Esophagus squamous epithelium (tissue), 5 donors: ENCODE measurements at regions not wholly inside any gene's neighbourhood (a gene's known extent, or its start where the extent isn't known, plus 50 kb on each side); places are given as distances from the start of the nearest gene placed in this dataset.

Source experiments
- DNase-seq: peaks from one replicate; lab custom pipeline; 2025; lab: John Stamatoyannopoulos, UW
- H3K27ac ChIP-seq, 4 donors: fragments of 200-600 bp; sonication (generic); one replicate each; pipeline ENCODE4 v1.5.1; 2016 to 2019; ENCODE audit warnings: mild to moderate bottlenecking in 1 of 4
- H3K27me3 ChIP-seq, 4 donors: fragments of 200-600 bp; sonication (generic); 1 replicate in 3 of 4; 2 replicates in 1 of 4; pipeline versions ENCODE4 v1.5.1 to v1.6.0; 2017 to 2021; ENCODE audit warnings: antibody characterized with exemption in 1 of 4
- H3K36me3 ChIP-seq, 3 donors: fragments of 200-600 bp; sonication (generic); one replicate each; pipeline ENCODE4 v1.5.1; 2016 to 2019
- H3K4me1 ChIP-seq, 3 donors: fragments of 200-600 bp; sonication (generic); one replicate each; pipeline ENCODE4 v1.5.1; 2017 to 2019
- H3K4me3 ChIP-seq, 4 donors: fragments of 200-600 bp; sonication (generic); 1 replicate in 3 of 4; 2 replicates in 1 of 4; pipeline ENCODE4 v1.5.1; 2016 to 2019; ENCODE audit warnings: mild to moderate bottlenecking in 2 of 4, moderate library complexity in 1 of 4
- H3K9me3 ChIP-seq, 3 donors: fragments of 200-600 bp; sonication (generic); one replicate each; pipeline ENCODE4 v1.5.1; 2016 to 2019
- POLR2A ChIP-seq, 4 donors: fragments of 450-650 bp; IDR thresholded peaks; one replicate each; pipeline ENCODE4 v1.6.1; 2017; ENCODE audit warnings: antibody characterized with exemption in 4 of 4, mild to moderate bottlenecking in 4 of 4, moderate library complexity in 3 of 4
- WGBS, 2 donors: methylation state at CpG; one replicate each; pipeline ENCODE4 v1.1.5; 2018; 5-methylcytosine and 5-hydroxymethylcytosine counted together
- intact Hi-C: fragments of 100-400 bp; cut with DNase I; formaldehyde crosslinking; loops from one replicate; pipeline ENCODE4 v1.15.0; 2022
- TF ChIP-seq, protein P1 (sequence below), 6 experiments: fragments of 450-650 bp in 4 of 6; fragments of 200-600 bp in 2 of 6; sonication (generic) in 2 of 6; IDR thresholded peaks; one replicate each; pipeline ENCODE4 v1.5.1; 2016 to 2019; ENCODE audit warnings: antibody characterized with exemption in 6 of 6, mild to moderate bottlenecking in 4 of 6, moderate library complexity in 4 of 6
- donor health status: DM: yes; HTN: yes; CAD: no.

DNA sequence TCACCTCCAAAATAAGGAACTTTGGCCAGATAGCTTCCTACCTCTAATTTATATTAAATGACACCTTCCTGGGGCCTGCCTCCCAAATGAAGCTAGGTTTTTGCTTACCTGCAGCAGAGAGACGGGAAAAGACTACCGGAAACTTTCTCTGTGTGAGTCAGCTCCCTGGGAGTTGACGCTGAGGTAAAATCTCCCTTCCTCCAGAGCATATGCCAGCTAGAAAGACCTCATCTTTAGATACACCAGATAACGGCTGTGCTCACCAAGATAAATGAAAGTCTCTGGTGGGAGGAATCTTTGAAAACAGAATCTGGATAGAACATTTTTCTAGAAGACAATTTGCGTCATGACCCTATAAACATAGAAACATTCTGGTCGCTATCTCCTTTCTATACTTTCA lies 99.7 kb upstream of the RFX8 start:
- H3K4me3 ChIP-seq: no peak overlapping the region
- no peak for DNase-seq
- no peaks in the 10 kb centered on the region for H3K27me3 ChIP-seq
- 69 to 86% methylated on average over 6 of the region's 6 CpGs for WGBS, 2 donors
- H3K27ac ChIP-seq: no peak overlapping the region
- no peaks in the 10 kb centered on the region for H3K36me3 ChIP-seq
- intact Hi-C loops: no loop called here
- no peaks in the 10 kb centered on the region for H3K4me1 ChIP-seq
- no peak for TF ChIP-seq POLR2A (IDR thresholded peaks at IDR 0.05)
- TF ChIP-seq, protein P1, sequence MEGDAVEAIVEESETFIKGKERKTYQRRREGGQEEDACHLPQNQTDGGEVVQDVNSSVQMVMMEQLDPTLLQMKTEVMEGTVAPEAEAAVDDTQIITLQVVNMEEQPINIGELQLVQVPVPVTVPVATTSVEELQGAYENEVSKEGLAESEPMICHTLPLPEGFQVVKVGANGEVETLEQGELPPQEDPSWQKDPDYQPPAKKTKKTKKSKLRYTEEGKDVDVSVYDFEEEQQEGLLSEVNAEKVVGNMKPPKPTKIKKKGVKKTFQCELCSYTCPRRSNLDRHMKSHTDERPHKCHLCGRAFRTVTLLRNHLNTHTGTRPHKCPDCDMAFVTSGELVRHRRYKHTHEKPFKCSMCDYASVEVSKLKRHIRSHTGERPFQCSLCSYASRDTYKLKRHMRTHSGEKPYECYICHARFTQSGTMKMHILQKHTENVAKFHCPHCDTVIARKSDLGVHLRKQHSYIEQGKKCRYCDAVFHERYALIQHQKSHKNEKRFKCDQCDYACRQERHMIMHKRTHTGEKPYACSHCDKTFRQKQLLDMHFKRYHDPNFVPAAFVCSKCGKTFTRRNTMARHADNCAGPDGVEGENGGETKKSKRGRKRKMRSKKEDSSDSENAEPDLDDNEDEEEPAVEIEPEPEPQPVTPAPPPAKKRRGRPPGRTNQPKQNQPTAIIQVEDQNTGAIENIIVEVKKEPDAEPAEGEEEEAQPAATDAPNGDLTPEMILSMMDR (IDR thresholded peaks at IDR 0.05): no peak
- no peaks in the 10 kb centered on the region for H3K9me3 ChIP-seq

DNA sequence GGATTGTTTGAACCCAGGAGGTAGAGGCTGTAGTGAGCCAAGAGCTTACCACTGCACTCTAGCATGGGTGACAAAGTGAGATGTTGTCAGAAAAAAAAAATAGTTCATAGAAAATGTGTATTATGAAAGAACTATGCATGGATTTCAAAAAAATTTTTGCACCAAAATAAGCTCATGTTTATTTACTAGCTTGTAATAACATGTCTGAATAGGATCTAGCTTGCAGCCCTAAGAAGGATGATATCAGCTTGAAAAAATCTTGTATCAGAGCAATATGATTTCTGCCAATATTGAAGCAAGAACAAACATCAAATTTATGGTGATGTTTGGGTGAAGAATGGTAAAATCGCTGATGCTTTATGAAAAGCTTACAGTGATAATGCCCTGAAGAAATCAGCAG lies 97.0 kb upstream of the RFX8 start:
- WGBS, 2 donors: 67 to 75% methylated on average over 1 of the region's 1 CpG
- DNase-seq: no peak

GRCh38 chr2:101569886-101570520 lies 95.1 kb upstream of the RFX8 start:
- Histone ChIP-seq H3K4me3 (no peak overlapping the region), H3K27ac (no peak overlapping the region), H3K27me3 (peaks cover 0 to 12% (median 0%) of the 10 kb centered on the region in 4 donors), H3K9me3 (no peaks in the 10 kb centered on the region), H3K36me3 (no peaks in the 10 kb centered on the region), H3K4me1 (no peaks in the 10 kb centered on the region)
- no peak for DNase-seq
- TF ChIP-seq, protein P1 (IDR thresholded peaks at IDR 0.05): no peak
- TF ChIP-seq POLR2A (IDR thresholded peaks at IDR 0.05): no peak
- 63 to 80% methylated on average over 7 of the region's 7 CpGs for WGBS, 2 donors
- intact Hi-C loops: no loop called here

More for the DNA sequence above, 97.0 kb upstream of the RFX8 start:
- no peak overlapping the region for H3K27ac ChIP-seq
- no peaks in the 10 kb centered on the region for H3K36me3 ChIP-seq
- no peaks in the 10 kb centered on the region for H3K27me3 ChIP-seq
- H3K9me3 ChIP-seq: no peaks in the 10 kb centered on the region
- TF ChIP-seq, protein P1 (IDR thresholded peaks at IDR 0.05): no peak
- TF ChIP-seq POLR2A (IDR thresholded peaks at IDR 0.05): no peak
- no peak overlapping the region for H3K4me3 ChIP-seq
- no peaks in the 10 kb centered on the region for H3K4me1 ChIP-seq
- intact Hi-C loops: no loop called here

- Histone ChIP-seq H3K27me3 (peaks cover 0 to 12% (median 0%) of the 10 kb centered on the region in 4 donors), H3K36me3 (no peaks in the 10 kb centered on the region), H3K4me3 (no peak overlapping the region), H3K4me1 (no peaks in the 10 kb centered on the region), H3K9me3 (no peaks in the 10 kb centered on the region), H3K27ac (no peak overlapping the region)
- no peak for TF ChIP-seq POLR2A (IDR thresholded peaks at IDR 0.05)
- TF ChIP-seq, protein P1 (IDR thresholded peaks at IDR 0.05): no peak
- intact Hi-C loops: no loop called here
- no peak for DNase-seq
- 80 to 82% methylated on average over 1 of the region's 1 CpG for WGBS, 2 donors
These were observed 94.1 kb upstream of the RFX8 start for GRCh38 chr2:101568969-101569368.

- Histone ChIP-seq H3K27me3 (peaks cover 0 to 12% (median 0%) of the 10 kb centered on the region in 4 donors), H3K36me3 (no peaks in the 10 kb centered on the region), H3K4me3 (no peak overlapping the region), H3K4me1 (no peaks in the 10 kb centered on the region), H3K9me3 (no peaks in the 10 kb centered on the region), H3K27ac (no peak overlapping the region)
- TF ChIP-seq POLR2A (IDR thresholded peaks at IDR 0.05): no peak
- TF ChIP-seq, protein P1 (IDR thresholded peaks at IDR 0.05): no peak
- intact Hi-C loops: no loop called here
- WGBS, 2 donors: 62 to 63% methylated on average over 6 of the region's 6 CpGs
- no peak for DNase-seq
These were observed 91.8 kb upstream of the RFX8 start for GRCh38 chr2:101566632-101567228.
